HG02571 (cell line): ENCODE measurements at regions not wholly inside any gene's neighbourhood (a gene's known extent, or its start where the extent isn't known, plus 50 kb on each side); places are given as distances from the start of the nearest gene placed in this dataset.

Experiments
- ATAC-seq: cut with Tn5 transposase; IDR thresholded peaks from one replicate; pipeline ENCODE4 v1.9.1; 2021; ENCODE audit warnings: mild to moderate bottlenecking, moderate library complexity; ENCODE audit not compliant: unreplicated experiment

DNA sequence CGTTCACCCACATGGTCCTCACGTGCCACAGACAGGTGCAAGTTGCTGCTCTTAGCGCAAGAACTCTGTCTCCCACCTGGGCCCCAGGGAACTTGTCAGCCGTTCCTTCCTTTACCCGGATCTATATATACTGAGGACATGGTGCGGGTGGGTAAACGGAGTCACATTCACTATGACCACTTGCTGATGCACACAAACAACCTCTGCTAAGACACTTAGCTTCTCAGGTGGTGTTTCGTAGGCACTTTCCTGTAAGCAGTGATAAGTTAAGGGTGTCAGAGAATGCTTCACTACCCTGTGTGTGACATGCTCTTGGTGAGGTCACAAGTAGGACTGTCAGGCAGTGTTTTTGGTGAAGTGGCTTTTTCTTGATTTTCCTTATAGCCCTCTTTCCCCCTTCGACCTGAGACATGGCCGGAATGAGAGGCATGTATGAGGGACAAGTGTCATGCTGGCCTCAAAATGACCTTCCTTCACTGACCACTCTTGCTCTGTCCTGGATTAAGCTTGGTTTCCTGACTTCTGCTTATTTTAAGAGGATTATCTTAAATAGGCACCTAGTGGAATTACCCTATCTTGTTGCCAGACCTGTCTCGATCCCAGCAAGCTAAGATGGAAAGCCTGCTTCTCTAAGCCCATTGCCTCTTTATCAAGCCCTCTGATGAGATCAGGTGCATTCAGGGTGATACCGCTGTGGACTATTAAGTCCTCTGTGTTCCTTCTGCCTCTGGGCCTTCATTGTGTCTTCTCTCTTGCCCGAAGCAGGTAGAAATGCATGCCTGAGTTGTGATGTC, 97.1 kb upstream of the CELF4 start:
- no peak for ATAC-seq

DNA sequence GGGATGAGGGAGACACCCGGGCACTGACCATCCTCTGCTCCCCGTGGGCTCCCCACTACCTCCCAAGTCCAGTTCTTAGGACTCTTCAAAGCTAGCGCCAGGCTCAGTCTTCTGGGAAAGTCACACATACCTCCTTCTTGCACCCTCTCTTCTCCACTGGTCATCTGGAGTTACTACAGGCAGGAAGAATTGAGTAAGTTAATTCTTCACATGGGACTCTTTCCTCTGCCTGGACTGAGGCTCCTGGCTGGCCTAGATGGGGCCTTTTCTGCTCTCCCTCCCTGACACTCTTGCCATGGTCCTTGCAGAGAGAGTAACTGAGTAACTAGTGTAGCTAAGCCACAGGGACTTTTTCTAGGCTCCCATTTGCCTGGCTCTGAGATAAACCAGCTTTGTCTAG, 96.5 kb upstream of the CELF4 start:
- ATAC-seq = no peak

DNA sequence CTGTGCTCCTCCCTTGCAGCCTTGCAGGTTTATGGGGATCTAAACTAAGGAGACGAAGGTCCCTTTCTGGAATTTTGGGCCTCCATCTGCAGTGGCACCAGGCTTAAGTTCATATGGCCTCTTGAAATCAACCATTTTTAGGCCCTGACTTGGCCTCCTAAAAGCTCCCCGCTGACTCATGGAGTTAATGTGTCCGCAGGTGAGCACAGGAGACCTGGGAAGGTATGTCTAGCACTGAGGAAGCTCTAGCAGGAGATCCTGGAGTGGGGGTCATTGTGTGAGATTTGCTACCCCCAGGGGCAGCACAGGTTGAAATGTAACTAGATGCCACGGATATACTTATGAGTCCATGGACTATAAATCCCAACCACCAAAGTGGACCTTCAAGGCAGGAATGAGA, 95.9 kb upstream of the CELF4 start:
- ATAC-seq = no peak

DNA sequence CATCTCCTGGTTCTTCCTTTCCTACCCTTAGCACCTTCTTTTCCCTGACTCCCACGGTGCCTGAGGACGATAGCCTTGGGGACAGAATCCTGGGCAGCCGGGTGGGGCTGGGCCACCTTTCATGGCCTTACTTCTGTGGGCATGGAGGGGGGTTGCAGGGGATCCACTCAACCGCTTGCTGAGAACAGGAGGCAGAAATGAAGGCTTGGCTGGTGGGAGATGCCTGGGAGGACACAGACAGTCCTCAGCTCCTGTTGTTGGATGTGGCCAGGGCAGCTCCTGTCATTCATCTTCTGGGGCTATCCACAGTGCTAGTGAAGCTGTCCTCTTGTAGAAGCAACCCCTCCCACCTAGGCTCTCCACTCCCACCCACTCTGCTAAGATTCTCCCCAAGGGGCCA, 95.5 kb upstream of the CELF4 start:
- no peak for ATAC-seq

DNA sequence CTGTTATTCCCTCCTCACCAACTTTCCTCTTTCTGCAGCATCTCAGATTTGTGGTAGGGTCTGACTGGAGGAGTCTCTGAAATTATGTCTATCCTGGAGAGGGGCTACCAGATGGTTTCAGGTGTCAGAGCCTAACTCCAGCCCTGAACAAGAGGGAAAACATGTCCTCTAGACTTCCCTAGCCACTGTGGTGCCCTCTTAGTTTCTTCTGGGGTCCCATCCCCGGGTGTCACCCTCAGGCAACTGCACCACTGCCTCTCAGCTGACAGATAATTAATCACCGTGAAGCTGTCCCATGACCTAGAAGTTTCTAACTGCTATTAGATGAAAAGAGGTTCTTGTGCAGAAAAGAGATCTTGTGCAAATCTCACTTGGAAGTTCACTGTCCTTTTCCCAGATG, 95.1 kb upstream of the CELF4 start:
- no peak for ATAC-seq

DNA sequence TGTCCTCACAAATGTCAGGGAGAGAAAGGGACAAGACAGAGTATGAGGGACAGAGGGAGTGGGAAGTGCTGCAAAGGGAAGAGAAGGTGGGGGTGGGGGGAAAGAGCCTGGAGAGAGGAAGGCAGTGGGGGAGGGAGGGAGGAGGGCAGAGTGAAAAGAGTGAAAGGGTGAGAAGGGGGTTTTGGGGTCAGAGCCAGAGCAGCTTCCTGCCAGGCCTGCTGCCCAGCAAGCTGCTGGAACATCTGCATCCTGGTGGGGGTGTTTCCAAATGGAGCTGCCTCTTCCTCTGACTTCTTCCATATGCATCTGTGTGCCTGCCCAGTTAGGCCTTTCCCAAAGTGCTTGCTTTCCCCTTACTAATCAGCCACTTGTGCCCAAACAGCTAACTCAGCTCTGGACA, 94.3 kb upstream of the CELF4 start:
- no peak for ATAC-seq

DNA sequence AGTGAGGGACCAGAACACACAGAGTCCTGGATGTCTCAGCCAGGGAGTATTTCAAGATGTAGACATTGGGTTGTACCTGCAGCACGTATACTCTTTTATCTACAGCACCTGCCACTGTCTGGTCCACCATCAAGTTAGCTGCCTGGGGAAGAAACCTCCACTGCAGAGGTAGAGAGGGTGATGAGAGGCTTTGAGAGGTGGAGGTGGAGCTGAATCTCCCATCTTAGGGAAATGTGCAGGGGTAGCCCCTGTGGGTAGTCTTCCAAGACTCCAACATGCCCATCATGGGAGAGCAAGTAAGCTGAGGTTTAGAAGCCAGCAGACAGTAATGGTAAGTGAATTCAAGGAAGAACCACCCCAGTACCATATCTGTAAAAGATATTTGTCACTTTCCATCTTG, 93.3 kb upstream of the CELF4 start:
- no peak for ATAC-seq

DNA sequence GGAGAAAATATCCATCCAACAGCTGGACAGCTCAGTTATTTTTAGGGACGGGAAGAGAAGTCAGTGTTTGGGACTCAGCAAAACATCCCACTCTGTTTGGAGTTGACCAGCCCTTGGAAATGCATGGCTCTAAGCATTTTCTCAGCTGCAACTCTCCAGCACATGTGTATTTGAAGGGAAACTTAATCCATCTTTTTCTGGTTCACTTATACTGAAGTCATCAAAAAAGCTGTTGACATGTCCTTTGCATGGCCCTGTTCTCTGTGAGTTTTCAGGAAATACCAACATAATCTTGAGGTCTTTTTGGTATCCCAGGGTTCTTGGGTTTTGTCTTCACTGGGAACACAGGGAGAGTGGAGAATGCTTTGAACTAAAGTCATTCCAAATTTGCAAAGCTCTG, 91.9 kb upstream of the CELF4 start:
- no peak for ATAC-seq

DNA sequence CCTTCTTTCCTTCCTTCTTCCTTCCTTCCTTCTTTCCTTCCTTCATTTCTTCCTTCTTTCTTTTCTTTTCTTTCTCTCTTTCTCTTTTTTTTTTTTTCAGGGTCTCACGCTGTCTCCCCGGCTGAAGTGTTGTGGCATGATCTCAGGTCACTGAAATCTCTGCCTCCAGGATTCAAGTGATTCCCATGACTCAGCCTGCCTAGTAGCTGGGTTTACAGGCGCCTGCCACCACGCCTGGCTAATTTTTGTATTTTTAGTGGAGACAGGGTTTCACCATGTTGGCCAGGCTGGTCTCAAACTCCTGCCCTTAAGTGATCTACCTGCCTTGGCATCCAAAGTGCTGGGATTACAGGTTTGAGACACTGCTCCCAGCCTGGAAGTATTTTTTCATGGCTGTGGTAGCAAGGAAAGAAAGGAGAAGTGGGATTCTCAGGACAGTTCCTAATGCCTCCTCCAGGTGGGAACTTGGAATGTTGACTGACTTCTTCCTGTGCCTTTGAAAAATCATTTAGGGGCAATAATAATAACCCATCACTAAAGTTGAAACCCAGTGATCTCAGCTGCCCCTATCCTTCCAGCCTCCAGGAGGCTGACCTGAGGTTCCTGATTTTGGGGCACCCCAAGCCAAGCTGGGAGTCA, 89.3 kb upstream of the CELF4 start:
- no peak for ATAC-seq

DNA sequence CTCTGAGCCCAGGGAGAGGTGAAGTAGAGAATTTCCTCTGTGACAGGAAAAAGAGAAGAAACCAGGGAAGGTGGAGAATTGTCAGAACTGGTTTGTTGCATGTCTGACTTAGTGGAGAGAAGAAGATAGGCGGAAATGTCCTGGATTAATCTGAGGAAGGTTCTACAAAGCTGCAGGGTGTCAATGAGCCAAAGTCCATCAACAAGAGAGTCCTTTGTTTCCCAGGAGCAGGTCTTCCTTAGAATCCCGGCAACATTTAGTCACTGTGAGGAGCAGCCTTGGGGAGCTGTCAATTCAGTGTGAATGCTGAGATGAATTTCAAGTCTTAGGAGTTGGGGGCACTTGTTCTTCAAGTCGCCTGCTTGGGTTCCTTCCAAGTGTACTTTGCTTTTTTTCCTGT, 88.4 kb upstream of the CELF4 start:
- no peak for ATAC-seq

DNA sequence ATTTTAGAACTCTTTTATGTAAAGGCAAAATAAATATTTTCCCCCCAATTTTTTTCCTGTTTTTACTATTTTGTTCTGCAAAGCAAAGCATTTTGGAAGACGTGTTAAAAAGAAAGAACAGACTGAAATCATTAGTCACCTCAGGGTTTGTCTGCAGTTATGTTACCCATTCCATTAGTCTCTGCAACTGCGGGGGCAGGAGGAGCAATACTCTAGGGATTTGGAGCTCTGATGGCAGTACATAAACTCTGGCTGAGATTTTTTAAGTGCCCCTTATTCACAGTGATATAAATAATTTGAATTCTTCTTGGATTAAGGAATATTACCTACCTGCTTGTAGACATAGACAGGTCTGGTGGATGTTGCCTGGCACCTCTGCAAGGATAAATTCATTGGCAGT, 88.0 kb upstream of the CELF4 start:
- ATAC-seq = no peak

DNA sequence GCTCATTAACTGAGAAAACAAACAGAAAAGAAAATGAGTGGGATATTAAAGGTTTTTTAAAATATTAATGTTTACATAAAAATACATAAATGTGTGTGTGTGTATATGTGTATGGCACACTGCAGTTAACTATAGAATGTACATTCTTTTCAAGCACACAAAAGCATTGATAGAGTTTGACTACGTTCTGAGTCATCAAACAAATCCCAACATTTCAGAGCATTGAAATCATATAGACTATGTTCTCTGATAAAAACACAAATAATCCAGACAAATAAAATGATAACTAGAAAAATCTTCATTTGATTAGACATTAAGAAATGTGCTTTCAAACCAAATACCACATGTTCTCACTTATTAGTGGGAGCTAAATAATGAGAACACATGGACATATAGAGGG, 84.3 kb upstream of the CELF4 start:
- ATAC-seq = no peak

DNA sequence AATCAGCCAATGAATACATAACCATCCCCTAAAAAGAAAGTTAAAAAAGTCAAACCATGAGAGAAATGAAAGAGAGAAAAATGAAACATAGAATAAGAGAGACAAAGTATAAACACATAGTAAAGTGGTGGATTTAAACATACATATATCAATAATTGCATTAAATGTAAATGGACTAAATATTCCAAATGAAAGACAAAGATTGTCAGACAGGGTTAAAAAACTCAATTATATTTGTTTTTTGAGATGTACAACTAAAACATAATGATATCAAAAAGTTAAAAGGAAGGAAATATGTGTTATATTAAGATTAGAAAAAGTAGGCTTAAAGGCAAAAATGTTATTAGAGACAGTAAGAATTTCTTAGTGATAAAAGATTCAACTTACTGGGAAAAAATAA, 83.8 kb upstream of the CELF4 start:
- no peak for ATAC-seq

DNA sequence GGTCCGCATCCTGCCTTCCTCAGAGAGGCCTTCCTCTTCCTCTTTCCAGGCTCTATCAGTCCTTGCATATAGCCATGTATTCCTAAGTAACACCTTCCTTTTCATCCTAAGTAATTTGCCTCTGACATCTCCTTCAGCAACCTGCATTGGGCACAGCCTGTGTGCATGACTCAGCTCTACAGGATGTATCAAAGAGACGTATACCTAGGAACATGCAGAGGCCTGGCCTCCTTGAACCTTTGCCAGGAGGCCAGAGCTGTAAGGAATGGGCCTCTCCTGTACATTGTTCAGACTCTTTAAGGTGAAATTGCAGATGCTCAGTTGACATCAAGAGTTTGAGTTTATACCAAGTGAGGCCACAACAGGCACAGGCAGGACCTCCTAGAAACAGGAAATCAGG, 76.0 kb upstream of the CELF4 start:
- ATAC-seq = no peak

DNA sequence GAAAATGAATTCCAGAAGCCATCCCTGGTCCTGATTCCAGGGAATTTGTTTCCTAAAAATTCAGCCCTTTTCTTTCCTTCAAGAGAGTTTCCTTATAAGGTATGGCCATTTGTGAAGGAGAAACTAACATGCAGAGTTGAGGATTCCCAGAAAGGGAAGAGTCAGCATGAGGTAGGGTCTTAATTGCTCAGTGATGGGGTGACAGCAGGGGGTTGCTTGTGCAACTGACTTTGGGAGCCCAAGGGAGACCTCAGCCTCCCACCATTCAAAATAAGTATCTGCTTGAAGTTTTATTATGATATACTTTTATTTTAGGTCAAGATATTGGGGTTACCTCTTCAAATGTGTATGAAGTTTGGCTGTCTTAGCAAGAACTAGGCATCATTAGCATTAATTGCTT, 74.9 kb upstream of the CELF4 start:
- no peak for ATAC-seq

DNA sequence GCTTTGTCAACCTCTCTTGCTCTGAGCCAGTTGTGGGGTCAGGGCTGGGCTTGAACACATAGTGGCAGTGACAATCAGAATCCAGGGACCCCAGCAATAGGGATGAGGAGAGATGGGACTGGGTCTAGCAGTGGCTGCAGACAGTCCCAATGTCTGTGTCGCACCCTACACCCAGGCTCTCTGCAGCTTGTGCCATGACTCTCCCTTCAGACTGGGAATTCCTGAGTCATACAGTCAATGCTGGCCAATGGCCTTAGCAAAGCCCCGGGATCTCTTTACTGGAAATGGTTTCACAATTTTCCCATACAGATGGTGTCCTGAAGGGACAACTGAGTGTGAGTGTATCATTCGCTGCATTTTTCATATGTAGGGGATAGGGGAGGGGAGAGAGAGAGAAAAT, 74.2 kb upstream of the CELF4 start:
- ATAC-seq = no peak

DNA sequence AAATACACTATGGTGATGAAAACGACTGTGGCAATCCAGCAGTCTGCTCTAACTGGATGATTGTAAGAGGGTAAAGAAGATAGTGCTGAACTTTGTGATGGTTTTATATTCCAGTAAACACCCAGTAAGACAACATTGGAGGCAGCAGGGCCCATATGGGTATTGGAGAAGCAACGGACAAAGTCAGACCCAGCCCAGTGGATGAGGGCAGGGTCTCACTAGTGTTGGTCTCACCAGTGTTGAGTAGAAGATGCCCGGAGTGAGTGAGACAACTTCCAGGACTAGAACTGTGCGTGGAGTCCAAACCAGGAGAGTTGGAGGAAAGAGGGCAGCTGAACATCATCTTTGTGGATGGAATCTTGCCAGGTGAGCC, 71.9 kb upstream of the CELF4 start:
- no peak for ATAC-seq

DNA sequence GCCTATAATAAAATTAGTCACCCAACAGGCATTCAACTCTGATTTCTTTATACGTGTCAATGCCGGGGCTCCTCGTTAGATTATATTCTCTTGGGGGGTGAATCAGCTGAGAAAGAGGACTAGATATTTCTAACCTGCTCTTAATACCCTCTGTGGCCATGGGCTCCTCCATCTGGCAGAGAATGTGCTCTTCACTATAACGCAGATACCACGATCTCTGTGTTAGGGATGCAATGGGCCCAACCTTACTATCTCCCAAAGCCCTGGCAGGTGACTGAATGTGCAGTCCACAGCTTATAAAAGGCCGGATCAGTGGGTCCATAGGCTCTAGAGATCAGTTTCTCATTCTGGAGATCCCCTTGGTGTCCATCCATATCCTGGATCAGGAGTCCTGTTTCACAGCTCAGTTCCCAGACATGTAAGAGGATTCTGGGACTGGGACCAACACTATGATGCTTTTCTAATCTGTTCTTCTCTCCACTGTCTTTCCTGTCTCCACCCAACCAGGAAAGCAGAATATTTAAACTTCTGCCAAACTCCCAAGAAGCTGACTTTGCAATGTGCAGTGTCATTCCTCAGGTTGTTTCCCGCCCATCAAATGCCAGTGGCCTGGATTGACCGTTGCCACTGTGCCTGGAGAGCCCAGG, 71.4 kb upstream of the CELF4 start:
- ATAC-seq = no peak

DNA sequence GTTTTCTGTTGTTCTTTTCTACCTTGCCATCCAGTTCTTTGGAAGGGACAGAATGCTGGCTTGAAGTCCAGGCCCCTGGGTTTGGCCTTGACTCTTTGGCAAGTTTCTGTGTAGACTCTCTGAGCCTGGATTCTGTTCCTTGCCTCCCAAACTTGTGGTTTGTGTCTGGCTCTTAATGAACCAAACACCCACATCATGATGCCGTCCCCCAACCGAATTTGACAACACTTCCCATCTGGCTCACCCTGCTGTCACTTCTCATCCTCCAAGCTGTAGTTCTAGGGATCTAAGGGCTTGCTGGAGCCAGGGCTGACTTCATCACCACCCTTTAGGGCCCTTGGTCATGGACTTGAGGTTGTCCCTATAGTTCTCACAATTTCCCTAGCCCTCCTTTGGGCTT, 68.9 kb upstream of the CELF4 start:
- ATAC-seq = no peak

DNA sequence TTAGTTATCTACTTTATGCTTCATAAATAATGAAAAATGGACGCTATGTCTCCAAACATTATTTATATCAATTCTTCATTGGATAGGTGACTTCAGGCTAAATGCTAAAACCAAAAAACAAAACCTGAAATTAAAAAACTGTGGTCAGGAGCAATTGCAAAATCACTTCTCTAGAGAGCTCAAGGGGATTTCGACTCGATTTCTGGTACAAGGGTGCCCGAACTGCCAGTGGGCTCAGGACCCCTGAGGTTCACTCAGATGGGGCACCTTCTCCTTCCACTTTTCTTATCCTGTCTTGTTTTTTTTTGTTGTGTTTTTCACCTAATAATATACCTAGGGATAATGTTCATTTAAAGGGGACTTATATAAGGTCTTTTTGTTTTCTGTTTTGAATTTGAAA, 65.8 kb upstream of the CELF4 start:
- no peak for ATAC-seq

DNA sequence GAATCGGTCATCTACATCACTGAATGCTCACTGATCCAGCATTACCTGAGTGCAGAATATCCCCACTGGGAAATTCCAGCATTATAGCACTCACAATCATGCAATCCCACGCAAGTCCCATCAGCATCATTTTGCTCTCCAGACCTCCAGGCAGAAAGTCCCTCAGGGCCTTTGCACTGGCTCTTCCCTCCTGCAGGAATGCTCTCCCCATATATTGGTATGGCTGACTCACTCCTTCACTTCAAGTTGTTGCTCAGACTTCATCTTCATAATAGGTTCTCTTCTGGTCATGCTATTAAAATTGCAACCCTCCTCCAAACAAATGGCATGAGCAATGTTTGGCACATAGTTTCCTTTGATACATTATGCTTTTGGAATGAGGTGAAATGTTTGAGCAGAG, 64.7 kb upstream of the CELF4 start:
- ATAC-seq = no peak

DNA sequence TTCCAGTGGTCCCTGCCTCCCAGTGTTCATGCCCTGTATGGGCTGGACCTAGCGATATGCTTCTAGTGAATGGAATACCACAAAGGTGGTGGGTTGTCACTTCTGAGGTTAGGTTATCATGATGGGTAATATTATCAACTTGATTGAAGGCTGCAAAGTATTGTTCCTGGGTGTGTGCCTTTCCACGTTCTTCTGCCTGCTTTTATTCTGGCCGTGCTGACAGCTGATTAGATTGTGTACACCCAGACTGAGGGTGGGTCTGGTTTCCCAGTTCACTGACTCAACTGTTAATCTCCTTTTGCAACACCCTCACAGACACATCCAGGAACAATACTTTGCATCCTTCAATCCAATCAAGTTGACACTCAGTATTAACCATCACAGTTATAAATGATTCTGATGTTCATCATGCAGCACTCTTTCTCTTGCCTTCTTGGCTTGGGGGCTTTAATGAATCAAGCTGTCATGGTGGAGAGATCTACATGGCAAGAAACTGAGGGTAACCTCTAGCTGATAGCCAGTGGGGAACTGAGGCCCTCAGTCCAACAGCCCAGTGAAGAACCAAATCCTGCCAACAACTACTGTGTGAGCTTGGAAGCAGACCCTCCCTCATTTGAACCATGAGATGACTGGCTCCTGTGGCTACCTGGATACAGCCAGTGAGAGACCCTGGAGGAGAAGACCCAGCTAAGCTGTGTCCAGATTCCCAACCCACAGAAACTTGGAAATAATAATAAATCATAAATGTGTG, 63.0 kb upstream of the CELF4 start:
- no peak for ATAC-seq
